Activated naive CD8-positive, alpha-beta T cell treated with anti-CD3 and anti-CD28 coated beads for 36 hours (primary cell): ENCODE measurements at regions not wholly inside any gene's neighbourhood (a gene's known extent, or its start where the extent isn't known, plus 50 kb on each side); places are given as distances from the start of the nearest gene placed in this dataset.
A peak's percentile ranks its signal among the peaks of the same experiment; 100 is the strongest.

Experiments used
- DNase-seq: peaks from one replicate; pipeline ENCODE4 v3.0.0; 2021
- H3K27ac Mint-ChIP-seq: one replicate; pipeline ENCODE4 v1.8.0; 2022; ENCODE audit warnings: mild to moderate bottlenecking, moderate library complexity, mixed read lengths
- H3K27me3 Mint-ChIP-seq: one replicate; pipeline ENCODE4 v1.8.0; 2022; ENCODE audit warnings: mild to moderate bottlenecking, mixed read lengths
- H3K36me3 Mint-ChIP-seq: one replicate; pipeline ENCODE4 v1.8.0; 2021; ENCODE audit warnings: mild to moderate bottlenecking, mixed read lengths
- H3K4me1 Mint-ChIP-seq: one replicate; pipeline ENCODE4 v1.8.0; 2021; ENCODE audit warnings: mixed read lengths
- H3K4me3 Mint-ChIP-seq: one replicate; pipeline ENCODE4 v1.8.0; 2022; ENCODE audit warnings: mild to moderate bottlenecking, moderate library complexity, mixed read lengths
- H3K9me3 Mint-ChIP-seq: one replicate; pipeline ENCODE4 v1.8.0; 2022; ENCODE audit warnings: mixed read lengths

- no peak overlapping the region for H3K27ac Mint-ChIP-seq
- peaks cover 8% of the 10 kb centered on the region for H3K27me3 Mint-ChIP-seq
- H3K4me3 Mint-ChIP-seq, result no peak overlapping the region
- no peak for DNase-seq
- H3K4me1 Mint-ChIP-seq, result peaks cover 2% of the 10 kb centered on the region
- no peaks in the 10 kb centered on the region for H3K9me3 Mint-ChIP-seq
- H3K36me3 Mint-ChIP-seq, result no peaks in the 10 kb centered on the region
Measured at GRCh38 chrX:45859407-45859806, 658.7 kb upstream of the DIPK2B start.

DNA sequence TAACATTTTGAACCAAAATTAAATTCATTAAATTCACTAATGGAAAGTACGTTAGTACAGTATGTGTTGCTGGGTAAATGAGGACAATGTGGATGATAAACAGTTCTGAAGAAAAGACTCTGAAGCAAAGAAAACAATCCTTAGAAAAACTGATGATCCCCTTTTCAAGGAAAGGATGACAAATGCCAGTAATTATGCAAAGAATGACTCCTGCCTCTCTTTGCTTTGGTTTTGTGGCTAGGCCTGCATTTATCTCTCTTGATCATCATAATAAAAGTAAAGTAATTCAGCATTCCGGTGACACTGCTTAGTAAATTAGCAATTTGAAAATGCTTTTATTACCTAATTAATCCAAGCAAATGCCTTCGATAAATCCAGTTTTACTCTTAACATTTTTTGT lies 652.2 kb upstream of the DIPK2B start:
- peak overlapping the region; percentile 80 for H3K27ac Mint-ChIP-seq
- H3K9me3 Mint-ChIP-seq, result no peaks in the 10 kb centered on the region
- peaks cover 4% of the 10 kb centered on the region for H3K27me3 Mint-ChIP-seq
- H3K4me3 Mint-ChIP-seq, result no peak overlapping the region
- peaks cover 18% of the 10 kb centered on the region for H3K4me1 Mint-ChIP-seq
- peaks cover 10% of the 10 kb centered on the region for H3K36me3 Mint-ChIP-seq
- DNase-seq, result no peak

DNA sequence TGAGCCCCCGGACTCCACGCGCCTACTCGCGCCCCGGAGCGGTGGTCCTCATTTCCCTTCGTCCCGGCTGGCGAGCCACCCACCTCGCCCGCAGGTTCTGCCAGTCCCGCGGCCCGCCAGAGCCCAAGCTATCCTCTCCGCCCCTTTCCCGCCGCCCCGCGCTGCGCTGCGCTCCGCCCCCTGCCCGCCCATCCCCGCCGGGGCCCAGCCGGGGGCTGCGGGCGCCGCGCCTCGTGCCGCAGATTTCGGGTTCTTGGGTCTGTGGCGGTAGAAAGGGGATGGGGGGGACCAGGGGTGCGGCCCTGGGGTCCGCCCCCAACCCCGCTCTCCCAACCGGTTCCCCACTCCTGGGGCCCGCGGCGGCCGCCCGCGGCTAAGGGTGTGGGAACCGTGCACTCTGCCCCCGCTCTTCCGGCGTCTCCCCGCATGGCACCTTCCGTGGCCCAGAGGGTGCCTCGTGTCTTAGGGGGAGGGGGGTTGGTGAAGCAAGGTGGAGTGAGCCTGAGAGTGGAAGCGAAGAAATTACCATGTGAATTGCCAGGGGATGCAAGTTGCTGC lies 650.8 kb upstream of the DIPK2B start:
- Mint-ChIP-seq H3K27ac (peak overlapping the region; percentile 83), H3K36me3 (peaks cover 11% of the 10 kb centered on the region), H3K9me3 (no peaks in the 10 kb centered on the region), H3K4me1 (peaks cover 18% of the 10 kb centered on the region), H3K27me3 (peaks cover 4% of the 10 kb centered on the region), H3K4me3 (peak overlapping the region; percentile 72)
- peak; percentile 62 for DNase-seq

DNA sequence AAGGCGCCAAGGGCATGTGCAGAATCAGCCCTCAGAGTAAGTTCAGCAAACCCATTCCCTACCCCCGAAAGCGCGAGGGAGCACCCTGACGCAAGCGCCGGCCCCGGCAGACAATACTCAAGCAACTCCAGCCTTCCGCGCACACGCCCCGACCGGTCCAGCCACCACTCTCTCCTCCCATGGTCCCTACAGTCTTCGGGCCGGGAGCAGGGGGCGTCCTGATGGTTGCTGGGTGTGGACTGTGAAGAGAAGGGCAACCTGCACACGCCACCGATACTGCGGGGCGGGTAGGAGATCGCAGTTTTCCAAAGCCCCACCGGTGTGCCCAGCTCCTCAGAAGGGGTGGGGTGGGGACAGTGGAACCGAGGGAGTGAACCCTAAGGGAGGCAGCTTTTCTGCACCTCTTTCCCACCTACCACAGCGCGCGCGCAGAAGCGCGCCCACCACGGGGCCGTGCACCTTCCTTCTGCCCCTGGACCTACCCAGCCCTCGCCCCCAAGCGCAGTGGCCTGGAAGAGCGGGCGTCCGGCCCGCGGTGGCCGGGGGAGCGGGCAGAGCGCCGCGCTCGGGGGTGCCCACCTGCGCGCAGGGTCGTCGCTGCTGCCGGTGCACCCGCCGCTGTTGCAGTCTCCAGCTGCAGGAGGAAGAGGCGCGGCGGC lies 650.2 kb upstream of the DIPK2B start:
- DNase-seq, result peak; percentile 31
- Mint-ChIP-seq H3K9me3 (no peaks in the 10 kb centered on the region), H3K27me3 (peaks cover 4% of the 10 kb centered on the region), H3K36me3 (peaks cover 15% of the 10 kb centered on the region), H3K4me1 (peaks cover 21% of the 10 kb centered on the region), H3K4me3 (peak overlapping the region; percentile 91), H3K27ac (peak overlapping the region; percentile 96)

GRCh38 chrX:45850197-45850774 lies 649.6 kb upstream of the DIPK2B start:
- peaks cover 21% of the 10 kb centered on the region for H3K4me1 Mint-ChIP-seq
- peaks cover 17% of the 10 kb centered on the region for H3K36me3 Mint-ChIP-seq
- no peaks in the 10 kb centered on the region for H3K9me3 Mint-ChIP-seq
- peaks cover 4% of the 10 kb centered on the region for H3K27me3 Mint-ChIP-seq
- H3K27ac Mint-ChIP-seq, result peak overlapping the region; percentile 96
- peak; percentile 22 for DNase-seq
- peak overlapping the region; percentile 91 for H3K4me3 Mint-ChIP-seq

DNA sequence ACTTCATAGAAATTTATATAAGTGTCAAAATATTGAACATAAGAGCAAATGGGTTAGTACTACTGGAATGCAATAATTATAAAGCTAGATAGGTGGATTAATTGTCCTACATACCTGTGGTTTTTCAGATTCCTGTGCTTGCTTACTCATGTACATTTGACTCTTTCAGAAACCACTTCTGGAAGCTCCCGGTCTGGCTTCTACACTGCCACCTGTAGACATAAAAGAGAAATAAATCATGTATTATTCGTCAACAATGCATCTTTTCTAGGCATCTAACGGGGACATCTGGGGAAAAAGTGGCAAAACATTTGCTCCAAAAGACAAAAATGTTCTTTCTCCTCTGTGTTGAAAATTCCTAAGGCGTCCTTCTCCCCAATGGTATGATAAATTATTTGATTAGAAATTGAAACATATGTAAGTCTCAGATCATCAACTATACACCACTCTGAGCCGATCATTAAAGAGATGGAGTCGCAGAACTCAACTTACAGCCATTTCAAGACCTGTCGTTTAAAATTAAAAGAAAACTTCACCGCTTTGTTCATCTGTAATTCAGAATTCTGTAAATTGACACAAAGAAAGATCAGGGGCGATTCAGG lies 648.7 kb upstream of the DIPK2B start:
- Mint-ChIP-seq H3K27me3 (no peaks in the 10 kb centered on the region), H3K4me1 (peaks cover 19% of the 10 kb centered on the region), H3K27ac (peak overlapping the region; percentile 96)

GRCh38 chrX:45847961-45848360 lies 647.3 kb upstream of the DIPK2B start:
- DNase-seq, result no peak

More for the DNA sequence above, 648.7 kb upstream of the DIPK2B start:
- Mint-ChIP-seq H3K9me3 (no peaks in the 10 kb centered on the region), H3K36me3 (peaks cover 20% of the 10 kb centered on the region), H3K4me3 (peak overlapping the region; percentile 91)
- no peak for DNase-seq

DNA sequence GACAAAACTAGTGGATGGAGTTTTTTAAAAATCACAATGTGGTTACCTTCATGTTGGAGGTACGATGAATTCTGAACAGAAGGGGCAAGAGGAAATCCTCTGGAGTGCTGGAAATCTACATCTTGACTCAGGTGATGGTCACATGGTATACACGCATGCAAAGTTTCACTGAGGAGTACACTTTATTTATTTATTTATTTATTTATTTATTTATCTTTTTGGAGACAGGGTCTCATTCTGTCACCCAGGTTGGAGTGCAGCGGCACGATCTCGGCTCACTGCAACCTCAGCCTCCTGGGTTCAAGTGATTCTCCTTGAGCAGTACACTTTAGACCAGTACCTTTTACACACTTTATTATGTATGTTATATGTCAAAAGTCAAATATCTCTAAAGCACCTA lies 645.7 kb upstream of the DIPK2B start:
- DNase-seq, result no peak
- Mint-ChIP-seq H3K36me3 (peaks cover 42% of the 10 kb centered on the region), H3K4me3 (no peak overlapping the region), H3K27ac (no peak overlapping the region), H3K4me1 (peaks cover 28% of the 10 kb centered on the region), H3K27me3 (no peaks in the 10 kb centered on the region), H3K9me3 (no peaks in the 10 kb centered on the region)

More at GRCh38 chrX:45847961-45848360, 647.3 kb upstream of the DIPK2B start:
- Mint-ChIP-seq H3K27ac (no peak overlapping the region), H3K27me3 (no peaks in the 10 kb centered on the region), H3K36me3 (peaks cover 32% of the 10 kb centered on the region), H3K4me1 (peaks cover 25% of the 10 kb centered on the region), H3K4me3 (no peak overlapping the region), H3K9me3 (no peaks in the 10 kb centered on the region)

GRCh38 chrX:45845142-45845541 lies 644.5 kb upstream of the DIPK2B start:
- Mint-ChIP-seq H3K4me3 (no peak overlapping the region), H3K9me3 (no peaks in the 10 kb centered on the region), H3K27ac (no peak overlapping the region), H3K27me3 (no peaks in the 10 kb centered on the region), H3K4me1 (peaks cover 28% of the 10 kb centered on the region), H3K36me3 (peaks cover 47% of the 10 kb centered on the region)
- no peak for DNase-seq

DNA sequence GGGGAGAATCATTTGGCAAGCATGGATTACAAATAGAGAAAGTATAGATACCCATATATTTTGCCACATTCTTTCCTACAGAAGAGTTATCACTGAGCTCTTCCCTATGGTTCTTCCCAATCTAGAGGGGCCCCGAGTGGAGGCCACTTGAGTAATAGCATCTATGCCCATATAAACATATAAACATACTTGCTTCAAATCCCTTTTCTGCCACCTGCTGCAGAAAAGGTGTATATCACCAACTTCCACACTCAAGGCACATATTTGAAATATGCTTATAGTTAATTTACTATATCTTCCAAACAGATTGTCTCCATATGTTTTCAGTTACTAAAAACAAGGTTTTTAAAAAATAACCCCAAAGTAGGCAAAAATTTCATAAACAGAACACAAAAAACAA lies 642.8 kb upstream of the DIPK2B start:
- Mint-ChIP-seq H3K4me1 (peaks cover 26% of the 10 kb centered on the region), H3K9me3 (no peaks in the 10 kb centered on the region), H3K36me3 (peaks cover 45% of the 10 kb centered on the region), H3K4me3 (no peak overlapping the region), H3K27me3 (no peaks in the 10 kb centered on the region), H3K27ac (peak overlapping the region; percentile 93)
- DNase-seq, result no peak

DNA sequence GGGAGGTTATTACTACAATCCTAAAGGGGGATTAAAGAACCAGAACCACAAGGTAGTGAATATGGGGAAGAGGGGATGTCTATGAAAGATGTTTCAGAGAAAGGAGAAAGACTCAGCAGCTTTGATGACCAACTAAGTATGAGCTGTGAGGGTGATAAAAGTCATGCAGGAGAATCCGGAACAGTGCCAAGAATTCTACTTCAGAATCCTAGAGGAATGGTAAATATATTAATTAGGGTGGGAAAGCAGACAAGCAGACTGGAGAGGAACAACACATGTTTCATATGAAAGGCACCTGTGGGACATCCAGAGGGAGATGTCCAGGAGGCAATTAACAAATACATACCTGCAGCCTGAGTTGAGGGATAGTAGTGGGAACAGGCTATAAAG lies 642.2 kb upstream of the DIPK2B start:
- peaks cover 41% of the 10 kb centered on the region for H3K36me3 Mint-ChIP-seq
- peaks cover 26% of the 10 kb centered on the region for H3K4me1 Mint-ChIP-seq
- no peak for DNase-seq
- peak overlapping the region; percentile 26 for H3K4me3 Mint-ChIP-seq
- H3K9me3 Mint-ChIP-seq, result no peaks in the 10 kb centered on the region
- peak overlapping the region; percentile 93 for H3K27ac Mint-ChIP-seq
- no peaks in the 10 kb centered on the region for H3K27me3 Mint-ChIP-seq

DNA sequence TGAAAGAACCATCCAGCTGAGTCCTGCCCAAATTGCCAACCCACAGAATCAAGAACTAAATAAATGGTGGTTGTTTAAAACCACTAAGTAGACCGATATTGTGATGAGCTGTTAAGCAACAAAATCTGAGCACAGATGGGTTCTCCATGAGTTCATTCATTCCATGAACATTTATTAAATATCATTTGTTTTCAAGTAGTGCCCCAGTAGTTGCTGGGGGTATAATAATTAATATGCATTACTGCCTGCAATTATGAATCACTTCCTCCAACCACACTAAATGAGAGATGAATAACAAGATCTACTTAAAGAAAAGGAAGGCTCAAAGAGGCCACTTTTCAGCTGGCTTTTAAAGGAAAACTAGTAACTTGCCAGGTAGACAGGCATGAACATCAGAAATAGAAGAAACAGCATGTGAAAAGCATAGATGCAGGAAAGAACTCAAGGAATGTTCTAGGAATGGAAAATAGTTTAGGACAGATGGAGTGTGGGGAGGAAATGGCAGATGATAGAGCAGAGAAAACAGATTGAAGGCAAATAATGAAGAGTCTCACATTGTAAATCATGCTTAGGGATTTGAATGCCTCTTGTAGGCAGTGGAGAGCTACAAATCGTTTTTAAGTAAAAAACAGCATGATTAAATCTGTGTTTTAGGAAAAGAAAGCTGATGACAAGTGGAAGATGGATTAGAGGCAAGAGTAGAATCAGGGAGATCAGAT lies 641.7 kb upstream of the DIPK2B start:
- peak overlapping the region; percentile 26 for H3K4me3 Mint-ChIP-seq
- H3K27me3 Mint-ChIP-seq, result no peaks in the 10 kb centered on the region
- H3K36me3 Mint-ChIP-seq, result peaks cover 41% of the 10 kb centered on the region
- peak overlapping the region; percentile 93 for H3K27ac Mint-ChIP-seq
- no peaks in the 10 kb centered on the region for H3K9me3 Mint-ChIP-seq
- no peak for DNase-seq
- H3K4me1 Mint-ChIP-seq, result peaks cover 26% of the 10 kb centered on the region

- no peaks in the 10 kb centered on the region for H3K9me3 Mint-ChIP-seq
- peaks cover 24% of the 10 kb centered on the region for H3K4me1 Mint-ChIP-seq
- H3K4me3 Mint-ChIP-seq, result no peak overlapping the region
- H3K27ac Mint-ChIP-seq, result no peak overlapping the region
- peaks cover 37% of the 10 kb centered on the region for H3K36me3 Mint-ChIP-seq
- DNase-seq, result no peak
- no peaks in the 10 kb centered on the region for H3K27me3 Mint-ChIP-seq
Measured at GRCh38 chrX:45840411-45840950, 639.8 kb upstream of the DIPK2B start.

GRCh38 chrX:45830343-45830742 lies 629.7 kb upstream of the DIPK2B start:
- Mint-ChIP-seq H3K36me3 (peaks cover 29% of the 10 kb centered on the region), H3K4me3 (no peak overlapping the region)
- no peak for DNase-seq

DNA sequence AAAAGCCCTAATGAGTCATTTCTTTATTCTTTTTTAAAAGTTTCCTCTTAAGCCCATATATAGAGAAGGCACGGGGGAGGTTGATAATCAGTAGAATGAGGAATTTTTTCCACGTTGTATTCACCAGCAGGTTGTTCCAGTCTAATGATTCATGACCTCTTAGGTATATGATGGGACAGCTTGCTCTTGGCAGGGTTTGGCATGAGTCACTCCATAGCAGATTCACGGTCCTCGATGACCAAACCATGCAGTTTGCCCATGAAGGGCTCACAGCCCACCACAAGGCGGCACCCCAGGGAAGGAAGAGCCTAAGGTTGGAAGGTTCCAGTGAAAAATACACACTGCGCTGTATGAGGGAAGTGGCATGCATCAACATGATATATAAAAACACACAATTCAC lies 623.8 kb upstream of the DIPK2B start:
- H3K27me3 Mint-ChIP-seq, result no peaks in the 10 kb centered on the region
- peaks cover 5% of the 10 kb centered on the region for H3K9me3 Mint-ChIP-seq
- H3K4me1 Mint-ChIP-seq, result peaks cover 7% of the 10 kb centered on the region
- peaks cover 29% of the 10 kb centered on the region for H3K36me3 Mint-ChIP-seq
- H3K4me3 Mint-ChIP-seq, result no peak overlapping the region
- DNase-seq, result peak; percentile 51
- peak overlapping the region; percentile 92 for H3K27ac Mint-ChIP-seq

More at GRCh38 chrX:45830343-45830742, 629.7 kb upstream of the DIPK2B start:
- Mint-ChIP-seq H3K27me3 (no peaks in the 10 kb centered on the region), H3K9me3 (no peaks in the 10 kb centered on the region), H3K27ac (peak overlapping the region; percentile 65), H3K4me1 (peaks cover 8% of the 10 kb centered on the region)
